Testis (tissue), 2 donors: ENCODE measurements at regions not wholly inside any gene's neighbourhood (a gene's known extent, or its start where the extent isn't known, plus 50 kb on each side); places are given as distances from the start of the nearest gene placed in this dataset.

Experiments used
- POLR2A ChIP-seq: fragments of 450-650 bp; IDR thresholded peaks from one replicate; pipeline ENCODE4 v1.6.1; 2017; ENCODE audit warnings: antibody characterized with exemption, mild to moderate bottlenecking, moderate library complexity
- TF ChIP-seq, protein P1 (sequence below), 3 experiments: fragments of 450-650 bp in 2 of 3; fragments of 200-600 bp in 1 of 3; sonication (generic) in 1 of 3; IDR thresholded peaks; one replicate each; pipeline ENCODE4 v1.5.1; 2016 to 2019; ENCODE audit warnings: antibody characterized with exemption in 3 of 3, mild to moderate bottlenecking in 2 of 3, moderate library complexity in 1 of 3

DNA sequence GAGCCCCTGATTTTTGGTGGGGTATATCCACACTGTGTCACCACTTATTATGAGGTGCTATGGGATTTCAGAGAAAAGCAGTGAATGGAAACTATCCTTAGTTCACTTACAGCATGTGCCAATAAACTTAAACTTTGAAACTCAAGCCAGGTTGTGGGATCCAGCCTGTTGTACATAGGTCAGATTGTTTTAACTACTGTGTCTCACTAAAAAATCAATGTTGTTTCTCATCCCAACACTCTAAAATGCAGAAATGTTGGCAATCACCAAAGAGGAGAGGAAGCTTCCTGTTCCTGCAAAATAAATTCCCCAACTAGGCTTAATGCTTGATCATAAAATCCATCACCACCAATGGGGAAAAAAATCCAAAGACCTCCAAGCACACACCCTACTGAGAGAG, 173.7 kb upstream of the ONECUT1 start:
- TF ChIP-seq, protein P1, sequence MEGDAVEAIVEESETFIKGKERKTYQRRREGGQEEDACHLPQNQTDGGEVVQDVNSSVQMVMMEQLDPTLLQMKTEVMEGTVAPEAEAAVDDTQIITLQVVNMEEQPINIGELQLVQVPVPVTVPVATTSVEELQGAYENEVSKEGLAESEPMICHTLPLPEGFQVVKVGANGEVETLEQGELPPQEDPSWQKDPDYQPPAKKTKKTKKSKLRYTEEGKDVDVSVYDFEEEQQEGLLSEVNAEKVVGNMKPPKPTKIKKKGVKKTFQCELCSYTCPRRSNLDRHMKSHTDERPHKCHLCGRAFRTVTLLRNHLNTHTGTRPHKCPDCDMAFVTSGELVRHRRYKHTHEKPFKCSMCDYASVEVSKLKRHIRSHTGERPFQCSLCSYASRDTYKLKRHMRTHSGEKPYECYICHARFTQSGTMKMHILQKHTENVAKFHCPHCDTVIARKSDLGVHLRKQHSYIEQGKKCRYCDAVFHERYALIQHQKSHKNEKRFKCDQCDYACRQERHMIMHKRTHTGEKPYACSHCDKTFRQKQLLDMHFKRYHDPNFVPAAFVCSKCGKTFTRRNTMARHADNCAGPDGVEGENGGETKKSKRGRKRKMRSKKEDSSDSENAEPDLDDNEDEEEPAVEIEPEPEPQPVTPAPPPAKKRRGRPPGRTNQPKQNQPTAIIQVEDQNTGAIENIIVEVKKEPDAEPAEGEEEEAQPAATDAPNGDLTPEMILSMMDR (IDR thresholded peaks at IDR 0.05): no peak
- no peak for TF ChIP-seq POLR2A
